Thoracic aorta (tissue), 2 donors: ENCODE measurements at regions not wholly inside any gene's neighbourhood (a gene's known extent, or its start where the extent isn't known, plus 50 kb on each side); places are given as distances from the start of the nearest gene placed in this dataset.

Experiments
- ATAC-seq: fragments of 150-250 bp; one replicate; pipeline ENCODE4 v1.8.0; 2017; ENCODE audit warnings: low read depth; ENCODE audit not compliant: insufficient number of reproducible peaks, low FRiP score
- DNase-seq: peaks from one replicate; pipeline ENCODE4 v3.0.0-alpha.2; 2020; ENCODE audit warnings: low spot score
- H3K27ac ChIP-seq, 2 donors: fragments of 200-600 bp; sonication (generic); 1 replicate in 1 of 2; 2 replicates in 1 of 2; pipeline ENCODE4 v1.5.1; 2016; ENCODE audit warnings: mild to moderate bottlenecking in 2 of 2, moderate library complexity in 2 of 2
- H3K27me3 ChIP-seq: fragments of 200-600 bp; sonication (generic); replicated peaks from 2 replicates; pipeline ENCODE4 v1.6.0; 2016; ENCODE audit warnings: mild to moderate bottlenecking; ENCODE audit not compliant: insufficient read depth
- H3K36me3 ChIP-seq: fragments of 200-600 bp; sonication (generic); one replicate; pipeline ENCODE4 v1.5.1; 2016
- H3K4me1 ChIP-seq, 2 donors: fragments of 200-600 bp; sonication (generic); 1 replicate in 1 of 2; 2 replicates in 1 of 2; pipeline versions ENCODE4 v1.5.1 to v1.6.0; 2016; ENCODE audit warnings: low read depth in 2 of 2, mild to moderate bottlenecking in 1 of 2; ENCODE audit not compliant: control insufficient read depth in 1 of 2
- H3K4me3 ChIP-seq: fragments of 200-600 bp; sonication (generic); 2 replicates; pipeline ENCODE4 v1.5.1; 2016; ENCODE audit warnings: mild to moderate bottlenecking
- H3K9me3 ChIP-seq: fragments of 200-600 bp; sonication (generic); 2 replicates; pipeline ENCODE4 v1.5.1; 2016
- TF ChIP-seq, protein P1 (sequence below): fragments of 200-600 bp; sonication (generic); IDR thresholded peaks from one replicate; pipeline ENCODE4 v1.5.1; 2019; ENCODE audit warnings: antibody characterized with exemption

DNA sequence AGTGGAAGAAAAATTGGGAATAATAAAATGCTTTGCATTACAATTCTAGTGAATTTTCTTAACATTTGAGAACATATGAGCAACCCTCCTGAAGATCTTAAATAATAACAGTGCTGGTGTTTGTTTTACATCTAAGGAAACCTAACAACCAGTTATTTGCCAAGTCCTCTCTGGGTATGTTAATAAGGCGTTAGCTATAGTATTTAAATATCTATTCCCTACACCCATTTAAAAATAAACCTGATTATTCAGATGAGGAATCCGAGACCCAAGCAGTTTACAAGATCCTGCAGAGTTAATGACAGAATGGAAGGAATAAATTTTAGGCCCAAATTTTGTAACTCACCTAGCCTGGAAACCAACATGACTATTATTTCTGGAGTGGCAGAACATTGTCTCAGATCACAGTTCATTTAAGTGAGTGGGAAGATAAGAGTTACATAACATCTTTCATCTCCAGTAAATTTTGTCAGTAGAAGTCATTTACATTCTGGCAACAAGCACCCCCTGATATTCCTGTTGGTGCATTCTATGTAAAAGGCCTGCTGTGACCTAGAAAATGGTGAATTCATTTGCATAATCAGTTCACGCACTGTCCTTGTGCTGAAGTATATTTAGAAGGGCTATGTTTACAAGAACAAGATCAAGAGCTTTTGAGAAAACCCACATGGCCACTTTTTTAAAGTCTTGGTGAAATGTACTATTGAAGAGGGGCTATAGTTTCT, 148.2 kb downstream of the COX7C start:
- Histone ChIP-seq H3K4me1 (no peaks in the 10 kb centered on the region), H3K9me3 (no peaks in the 10 kb centered on the region), H3K36me3 (no peaks in the 10 kb centered on the region), H3K27ac (no peak overlapping the region), H3K4me3 (no peak overlapping the region), H3K27me3 (no peaks in the 10 kb centered on the region)
- no peak for ATAC-seq
- TF ChIP-seq, protein P1, sequence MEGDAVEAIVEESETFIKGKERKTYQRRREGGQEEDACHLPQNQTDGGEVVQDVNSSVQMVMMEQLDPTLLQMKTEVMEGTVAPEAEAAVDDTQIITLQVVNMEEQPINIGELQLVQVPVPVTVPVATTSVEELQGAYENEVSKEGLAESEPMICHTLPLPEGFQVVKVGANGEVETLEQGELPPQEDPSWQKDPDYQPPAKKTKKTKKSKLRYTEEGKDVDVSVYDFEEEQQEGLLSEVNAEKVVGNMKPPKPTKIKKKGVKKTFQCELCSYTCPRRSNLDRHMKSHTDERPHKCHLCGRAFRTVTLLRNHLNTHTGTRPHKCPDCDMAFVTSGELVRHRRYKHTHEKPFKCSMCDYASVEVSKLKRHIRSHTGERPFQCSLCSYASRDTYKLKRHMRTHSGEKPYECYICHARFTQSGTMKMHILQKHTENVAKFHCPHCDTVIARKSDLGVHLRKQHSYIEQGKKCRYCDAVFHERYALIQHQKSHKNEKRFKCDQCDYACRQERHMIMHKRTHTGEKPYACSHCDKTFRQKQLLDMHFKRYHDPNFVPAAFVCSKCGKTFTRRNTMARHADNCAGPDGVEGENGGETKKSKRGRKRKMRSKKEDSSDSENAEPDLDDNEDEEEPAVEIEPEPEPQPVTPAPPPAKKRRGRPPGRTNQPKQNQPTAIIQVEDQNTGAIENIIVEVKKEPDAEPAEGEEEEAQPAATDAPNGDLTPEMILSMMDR = no peak
- no peak for DNase-seq

DNA sequence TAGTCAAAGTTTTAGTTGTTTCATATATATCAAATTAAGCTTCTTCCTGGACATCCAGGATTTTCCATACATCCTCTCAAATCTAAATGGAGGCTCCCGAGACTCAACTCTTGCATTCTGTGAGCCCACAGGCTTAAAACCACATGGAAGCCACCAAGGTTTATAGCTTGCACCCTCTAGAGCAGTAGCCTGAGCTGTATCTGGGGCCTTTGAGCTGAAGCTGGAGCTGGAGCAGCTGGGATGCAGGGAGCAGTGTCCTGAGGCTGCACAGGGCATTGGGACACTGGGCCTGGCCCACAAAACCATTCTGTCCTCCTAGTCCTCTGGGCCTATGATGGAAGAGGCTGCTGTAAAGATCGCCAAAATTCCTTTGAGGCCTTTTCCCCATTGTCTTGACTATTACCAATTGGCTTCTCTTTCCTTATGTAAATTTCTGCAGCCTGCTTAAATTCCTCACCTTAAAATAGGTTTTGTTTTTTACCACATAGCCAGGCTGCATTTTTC, 151.0 kb downstream of the COX7C start:
- Histone ChIP-seq H3K36me3 (no peaks in the 10 kb centered on the region), H3K27me3 (no peaks in the 10 kb centered on the region), H3K4me3 (no peak overlapping the region), H3K27ac (no peak overlapping the region), H3K4me1 (no peaks in the 10 kb centered on the region), H3K9me3 (no peaks in the 10 kb centered on the region)
- TF ChIP-seq, protein P1 = no peak
- DNase-seq (no peak), ATAC-seq (no peak)

DNA sequence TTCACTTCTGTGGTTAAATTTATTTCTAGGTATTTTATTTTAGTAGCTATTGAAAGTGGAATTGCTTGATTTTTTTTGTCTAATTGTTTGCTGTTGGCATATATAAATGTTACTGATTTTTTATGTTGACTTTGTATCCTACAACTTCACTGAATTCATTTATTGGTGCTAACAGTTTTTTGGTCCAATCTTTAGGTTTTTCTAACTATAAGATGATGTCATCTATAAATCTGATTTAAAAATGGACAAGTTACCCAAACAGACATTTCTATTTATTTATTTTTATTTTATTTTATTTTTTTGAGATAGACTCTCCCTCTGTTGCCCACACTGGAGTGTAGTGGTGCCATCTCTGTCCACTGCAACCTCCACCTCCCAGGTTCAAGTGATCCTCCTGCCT, 162.3 kb downstream of the COX7C start:
- H3K9me3 ChIP-seq = no peaks in the 10 kb centered on the region
- ATAC-seq (no peak), DNase-seq (no peak)
- H3K4me1 ChIP-seq = no peaks in the 10 kb centered on the region
- TF ChIP-seq, protein P1 = no peak
- no peak overlapping the region for H3K4me3 ChIP-seq
- H3K27me3 ChIP-seq = no peaks in the 10 kb centered on the region
- H3K27ac ChIP-seq = no peak overlapping the region
- H3K36me3 ChIP-seq = no peaks in the 10 kb centered on the region

DNA sequence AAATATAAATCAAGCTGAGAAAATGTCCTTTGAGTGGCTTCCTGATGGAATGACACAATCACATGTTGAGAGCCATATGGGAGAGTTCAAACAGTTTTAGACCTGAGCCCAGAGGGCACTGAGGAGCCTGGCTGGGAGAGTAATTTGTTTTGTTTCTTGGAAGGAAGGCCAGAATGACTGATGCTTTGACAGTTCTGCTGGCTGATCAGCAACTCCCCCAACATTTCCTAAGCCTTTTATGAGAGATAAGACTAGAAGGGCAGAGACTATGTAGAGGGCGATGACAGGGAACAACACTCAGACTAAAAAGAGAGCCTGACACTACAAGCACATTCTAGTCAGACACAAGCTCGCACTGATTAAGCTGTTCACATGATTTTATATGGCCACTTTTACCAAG, 169.2 kb downstream of the COX7C start:
- TF ChIP-seq, protein P1 = no peak

DNA sequence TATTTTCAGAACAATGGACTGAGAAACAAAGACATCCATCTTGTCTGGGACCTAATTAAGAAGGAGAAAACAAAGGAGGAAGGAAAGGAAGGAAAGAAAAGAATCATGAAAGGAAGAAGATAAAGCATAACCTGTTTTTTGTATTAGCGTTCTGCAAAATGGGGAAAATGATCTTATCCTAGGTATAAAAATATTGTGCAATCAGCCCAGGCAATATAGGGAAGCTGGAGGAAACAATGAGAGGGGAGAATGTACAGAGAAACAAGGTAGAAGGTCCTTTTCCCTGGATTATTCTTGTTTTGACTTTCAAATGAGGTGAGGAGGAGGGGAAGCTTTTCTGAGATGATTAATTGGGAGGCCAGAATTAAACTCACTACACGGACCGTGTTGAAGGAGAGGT, 177.9 kb downstream of the COX7C start:
- no peaks in the 10 kb centered on the region for H3K36me3 ChIP-seq
- no peak for ATAC-seq
- TF ChIP-seq, protein P1 = no peak
- no peak overlapping the region for H3K4me3 ChIP-seq
- no peak overlapping the region for H3K27ac ChIP-seq
- DNase-seq = no peak
- H3K9me3 ChIP-seq = no peaks in the 10 kb centered on the region
- H3K4me1 ChIP-seq = no peaks in the 10 kb centered on the region
- H3K27me3 ChIP-seq = no peaks in the 10 kb centered on the region

More for the DNA sequence above, 169.2 kb downstream of the COX7C start:
- no peaks in the 10 kb centered on the region for H3K27me3 ChIP-seq
- ATAC-seq = no peak
- H3K4me3 ChIP-seq = no peak overlapping the region
- DNase-seq = no peak
- no peak overlapping the region for H3K27ac ChIP-seq
- H3K9me3 ChIP-seq = no peaks in the 10 kb centered on the region
- no peaks in the 10 kb centered on the region for H3K36me3 ChIP-seq
- no peaks in the 10 kb centered on the region for H3K4me1 ChIP-seq
